GM19463 (cell line): ENCODE measurements at regions not wholly inside any gene's neighbourhood (a gene's known extent, or its start where the extent isn't known, plus 50 kb on each side); places are given as distances from the start of the nearest gene placed in this dataset.
"Not testable (repeated sequence)": the region's sequence is repeated elsewhere in the genome, so short reads cannot be mapped to it uniquely, and the experiment has no call there.

Experiments used
- ATAC-seq: cut with Tn5 transposase; IDR thresholded peaks from one replicate; pipeline ENCODE4 v1.9.1; 2021; ENCODE audit warnings: mild to moderate bottlenecking, moderate library complexity; ENCODE audit not compliant: unreplicated experiment

GRCh38 chr10:78207216-78207615 is 173.6 kb downstream of the RPS24 start:
- ATAC-seq, result no peak

GRCh38 chr10:78207776-78208175 is 174.1 kb downstream of the RPS24 start:
- no peak for ATAC-seq

GRCh38 chr10:78209970-78210369 is 176.3 kb downstream of the RPS24 start:
- ATAC-seq, result no peak

GRCh38 chr10:78210548-78210947 is 176.9 kb downstream of the RPS24 start:
- ATAC-seq, result no peak

DNA sequence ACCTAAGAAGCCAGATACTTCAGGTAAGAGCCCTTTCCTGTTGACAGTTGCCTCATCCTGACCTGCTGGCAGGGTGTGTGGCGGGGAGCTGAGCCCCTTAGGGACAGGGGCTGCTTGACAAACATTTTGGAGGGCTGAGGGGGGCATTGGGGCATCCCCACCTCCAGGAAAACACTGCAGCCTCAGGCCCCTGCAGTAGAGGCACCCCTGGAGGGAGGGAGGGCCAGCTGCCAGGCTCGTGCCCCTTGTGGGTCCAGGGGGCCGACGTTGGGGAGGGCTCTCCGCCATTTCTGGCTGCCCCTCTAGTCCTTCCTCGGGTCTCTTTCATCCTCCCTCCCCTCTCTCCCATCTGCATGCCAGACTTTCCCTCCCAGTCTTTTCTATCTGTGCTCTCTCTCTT is 177.3 kb downstream of the RPS24 start:
- ATAC-seq, result no peak

DNA sequence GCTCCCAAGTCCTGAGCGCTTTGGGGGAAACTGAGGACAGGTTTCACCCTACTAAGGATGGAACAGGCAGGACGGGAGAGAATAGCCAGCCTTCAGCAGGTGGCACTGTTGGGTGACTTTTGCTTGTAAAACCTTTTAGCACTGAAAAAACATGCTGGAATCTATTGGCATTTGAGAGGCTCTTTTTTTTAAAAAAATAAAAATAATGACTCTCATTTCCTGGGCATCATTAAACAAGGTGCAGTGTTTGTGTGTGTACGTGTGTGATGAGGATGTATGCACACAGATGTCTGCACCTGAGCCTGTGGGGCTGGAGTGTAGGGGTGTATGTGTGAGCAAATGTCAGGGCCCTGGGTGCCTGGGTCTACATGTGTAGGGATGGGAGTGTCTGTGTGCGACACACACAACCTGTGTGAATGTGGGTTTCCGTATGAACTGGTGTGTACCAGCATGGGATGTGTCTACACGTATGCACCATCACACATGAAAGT is 177.9 kb downstream of the RPS24 start:
- no peak for ATAC-seq

- ATAC-seq, result no peak
Measured at GRCh38 chr10:78212060-78212785, 178.6 kb downstream of the RPS24 start.

DNA sequence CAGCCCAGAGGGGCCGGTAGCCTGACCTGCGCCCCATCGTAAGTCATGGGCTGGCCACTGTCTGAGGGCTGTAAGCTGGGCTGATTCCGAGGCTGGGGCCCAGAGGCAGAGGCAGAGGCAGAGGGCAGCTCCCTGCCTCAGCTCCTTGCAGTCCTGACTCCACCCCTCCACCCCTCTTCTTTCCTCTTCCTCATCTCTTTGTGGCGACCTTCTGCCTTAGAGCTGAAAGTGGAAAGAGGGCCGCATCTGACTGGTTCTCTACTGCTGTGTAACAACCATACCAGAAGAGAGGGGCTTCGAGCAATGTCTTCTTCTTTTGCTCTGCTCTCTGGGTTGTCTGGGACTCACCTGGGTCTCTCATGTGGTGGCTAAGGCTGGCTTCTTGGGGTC is 179.1 kb downstream of the RPS24 start:
- no peak for ATAC-seq

- ATAC-seq, result no peak
Measured at GRCh38 chr10:78214955-78215354, 181.3 kb downstream of the RPS24 start.

GRCh38 chr10:78215645-78216044 is 182.0 kb downstream of the RPS24 start:
- ATAC-seq, result no peak

GRCh38 chr10:78217336-78217735 is 183.7 kb downstream of the RPS24 start:
- ATAC-seq, result no peak

GRCh38 chr10:78218798-78219490 is 185.3 kb downstream of the RPS24 start:
- no peak for ATAC-seq

- ATAC-seq, result not testable (repeated sequence)
Measured at GRCh38 chr10:78219568-78219967, 185.9 kb downstream of the RPS24 start.

DNA sequence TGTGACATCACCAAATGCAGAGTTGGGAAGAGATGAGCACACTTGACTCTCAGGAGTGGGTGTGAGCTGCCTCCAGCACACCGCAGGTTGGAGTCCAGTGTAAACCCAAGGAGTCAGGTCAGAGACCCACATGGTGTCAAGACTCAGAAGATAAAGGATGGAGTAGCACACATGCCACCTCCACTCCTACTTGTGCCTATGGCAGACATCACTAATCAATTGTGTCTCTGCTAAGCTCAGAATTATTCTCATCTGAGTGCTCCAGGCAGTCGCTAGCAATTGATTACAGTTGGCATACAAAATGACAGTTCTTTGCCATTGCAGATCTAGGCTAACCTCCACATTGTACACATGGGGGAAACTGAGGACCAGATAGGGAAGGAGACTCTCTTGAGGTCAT is 187.1 kb downstream of the RPS24 start:
- ATAC-seq, result no peak

- no peak for ATAC-seq
Measured at GRCh38 chr10:78222096-78222790, 188.6 kb downstream of the RPS24 start.

DNA sequence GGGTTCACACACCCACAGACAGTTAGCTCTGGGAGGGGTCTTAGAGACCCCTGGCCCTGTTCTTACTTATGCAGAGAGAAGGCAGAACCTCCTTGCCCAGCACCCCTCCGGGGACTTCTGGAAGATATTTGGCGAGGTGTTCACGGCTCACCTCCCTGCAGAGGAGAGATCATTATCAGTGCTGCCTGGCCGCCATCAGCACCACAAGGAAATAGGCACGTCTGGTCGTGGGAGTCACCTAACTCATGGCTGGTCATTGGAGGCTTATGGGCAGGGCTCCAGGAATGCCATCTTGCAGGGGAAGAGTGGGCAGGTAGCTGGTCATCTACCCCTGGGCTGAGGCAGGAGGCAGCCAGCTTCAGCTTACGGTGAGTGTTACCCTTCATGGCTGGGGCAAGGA is 189.4 kb downstream of the RPS24 start:
- no peak for ATAC-seq

GRCh38 chr10:78224602-78225001 is 190.9 kb downstream of the RPS24 start:
- ATAC-seq, result no peak

GRCh38 chr10:78225594-78225993 is 191.9 kb downstream of the RPS24 start:
- ATAC-seq, result no peak

- no peak for ATAC-seq
Measured at GRCh38 chr10:78229489-78229888, 195.8 kb downstream of the RPS24 start.

DNA sequence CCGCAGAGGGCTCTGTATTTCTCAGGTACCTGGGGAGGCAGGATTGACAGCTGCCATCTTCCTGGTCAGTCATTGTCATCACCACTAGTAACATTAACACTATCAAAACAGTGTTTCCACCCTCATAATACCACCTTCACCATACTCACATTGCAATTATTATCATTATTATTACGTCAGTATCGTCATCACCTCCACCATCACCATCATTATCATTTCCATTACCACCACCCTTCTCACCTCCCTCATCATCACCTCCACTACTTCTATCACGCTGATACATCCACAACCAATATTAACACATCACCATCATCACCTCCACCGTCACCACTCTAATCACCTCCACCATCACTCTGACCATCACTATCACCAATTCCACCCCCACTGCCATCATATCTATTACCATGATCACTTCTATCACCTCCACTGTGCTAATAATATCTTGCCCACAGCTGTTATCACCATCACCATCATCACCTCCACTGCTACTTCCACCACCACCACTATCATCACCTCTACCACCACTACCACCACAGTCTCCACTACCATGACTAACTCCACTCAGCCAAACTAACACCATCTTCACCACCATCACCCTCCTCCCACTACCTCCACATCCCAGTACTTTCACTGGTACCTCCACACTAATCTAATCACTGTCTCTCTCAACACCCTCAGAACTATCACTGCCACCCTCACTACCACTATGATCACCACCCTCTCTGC is 196.4 kb downstream of the RPS24 start:
- no peak for ATAC-seq

DNA sequence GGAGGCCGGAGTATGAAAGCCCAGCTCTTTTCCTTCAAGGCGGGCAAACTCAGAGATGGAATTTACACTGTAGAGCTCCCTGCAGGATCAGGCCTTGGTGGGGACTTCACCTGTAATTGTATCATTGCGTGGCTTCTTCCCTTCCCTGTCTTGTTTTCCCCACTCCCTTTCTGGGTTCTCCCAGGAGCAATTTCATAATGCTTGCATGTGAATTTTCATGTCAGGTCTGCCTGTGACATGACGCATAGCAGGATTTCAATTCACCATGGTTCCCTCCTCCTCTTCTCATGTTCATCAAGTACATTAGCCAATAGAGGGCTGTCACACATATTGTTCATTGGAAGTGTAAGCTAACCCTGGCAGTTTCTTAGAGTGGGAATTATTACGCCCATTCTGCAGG is 197.7 kb downstream of the RPS24 start:
- no peak for ATAC-seq
